Activated CD4-positive, alpha-beta T cell treated with anti-CD3 and anti-CD28 coated beads for 36 hours (primary cell): ENCODE measurements at regions not wholly inside any gene's neighbourhood (a gene's known extent, or its start where the extent isn't known, plus 50 kb on each side); places are given as distances from the start of the nearest gene placed in this dataset.

ENCODE experiments used
- ATAC-seq: fragments of 200-7000 bp; cut with Tn5 transposase; one replicate; pipeline ENCODE4 v1.10.0; 2021; ENCODE audit warnings: mild to moderate bottlenecking, moderate library complexity
- CTCF ChIA-PET: fragments of 350-600 bp; sonication (Branson Sonifier 250); formaldehyde crosslinking; loops from one replicate; lab custom pipeline; 2021; ENCODE audit warnings: antibody characterized with exemption; lab: Charles Lee
- POLR2A ChIA-PET: fragments of 350-600 bp; sonication (Branson Sonifier 250); formaldehyde crosslinking; loops from one replicate; lab custom pipeline; 2021; ENCODE audit warnings: antibody characterized with exemption, inconsistent platforms; lab: Charles Lee
- DNase-seq: peaks from one replicate; pipeline ENCODE4 v3.0.0-alpha.2; 2020
- H3K27ac Mint-ChIP-seq: one replicate; pipeline ENCODE4 v1.8.0; 2021; ENCODE audit warnings: mixed read lengths
- H3K27me3 Mint-ChIP-seq: one replicate; pipeline ENCODE4 v1.8.0; 2021; ENCODE audit warnings: mixed read lengths
- H3K36me3 Mint-ChIP-seq: one replicate; pipeline ENCODE4 v1.8.0; 2021; ENCODE audit warnings: low read depth, mixed read lengths
- H3K4me1 Mint-ChIP-seq: one replicate; pipeline ENCODE4 v1.8.0; 2021; ENCODE audit warnings: mixed read lengths
- H3K4me3 Mint-ChIP-seq: one replicate; pipeline ENCODE4 v1.8.0; 2021; ENCODE audit warnings: mild to moderate bottlenecking, moderate library complexity, mixed read lengths
- H3K9me3 Mint-ChIP-seq: one replicate; pipeline ENCODE4 v1.8.0; 2021; ENCODE audit warnings: low read depth, mixed read lengths
- intact Hi-C, 2 experiments: fragments of 100-400 bp; cut with DNase I in 1 of 2; cut with micrococcal nuclease in 1 of 2; formaldehyde crosslinking; loops; one replicate each; pipeline versions ENCODE4 v1.14.2 to v1.15.1; 2022 to 2024; cut with DNase I, micrococcal nuclease

GRCh38 chr13:33931397-33932311, 113.7 kb downstream of the RFC3 start:
- Mint-ChIP-seq H3K9me3 (no peaks in the 10 kb centered on the region), H3K36me3 (no peaks in the 10 kb centered on the region), H3K4me3 (no peak overlapping the region), H3K27me3 (no peaks in the 10 kb centered on the region), H3K4me1 (no peaks in the 10 kb centered on the region), H3K27ac (no peak overlapping the region)
- intact Hi-C loops = loop anchor here (2.0 to 10.0 kb wide), 3 partner anchors 433 to 1233 kb away; no protein-coding TSS in a partner anchor
- ChIA-PET POLR2A (no interaction called here), CTCF (no interaction called here)
- DNase-seq (no peak), ATAC-seq (no peak)

- Mint-ChIP-seq H3K27me3 (no peaks in the 10 kb centered on the region), H3K4me1 (no peaks in the 10 kb centered on the region), H3K36me3 (no peaks in the 10 kb centered on the region), H3K9me3 (no peaks in the 10 kb centered on the region), H3K27ac (no peak overlapping the region), H3K4me3 (no peak overlapping the region)
- DNase-seq (no peak), ATAC-seq (no peak)
- ChIA-PET POLR2A (no interaction called here), CTCF (no interaction called here)
- intact Hi-C loops = loop anchor here in 1 of 2 experiments (10.0 kb wide), 2 partner anchors 432 to 1232 kb away; no protein-coding TSS in a partner anchor
Observed at GRCh38 chr13:33932769-33933406, 114.9 kb downstream of the RFC3 start.

DNA sequence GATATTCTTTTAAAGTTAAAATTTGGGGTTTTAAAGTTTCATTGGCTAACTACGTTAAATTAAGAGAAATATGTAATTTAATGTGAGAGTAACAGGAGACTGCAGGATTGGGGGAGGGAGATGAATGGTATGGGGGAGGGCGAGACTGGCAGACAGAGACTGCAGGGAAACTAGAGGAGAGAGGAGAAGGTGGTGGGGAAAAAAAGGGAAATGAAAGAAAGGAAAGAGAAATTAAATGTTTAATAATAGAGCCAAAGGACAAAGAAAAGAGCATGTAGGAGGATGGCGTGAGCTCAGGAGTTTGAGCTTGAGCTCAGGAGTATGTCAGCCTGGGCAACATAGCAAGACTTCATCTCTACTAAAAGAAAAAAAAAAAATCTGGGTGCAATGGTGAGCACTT, 115.9 kb downstream of the RFC3 start:
- intact Hi-C loops = loop anchor here in 1 of 2 experiments (10.0 kb wide), 2 partner anchors 431 to 1231 kb away; no protein-coding TSS in a partner anchor
- ChIA-PET CTCF (no interaction called here), POLR2A (no interaction called here)
- ATAC-seq (no peak), DNase-seq (no peak)
- no peak overlapping the region for H3K4me3 Mint-ChIP-seq
- no peak overlapping the region for H3K27ac Mint-ChIP-seq
- no peaks in the 10 kb centered on the region for H3K27me3 Mint-ChIP-seq
- no peaks in the 10 kb centered on the region for H3K36me3 Mint-ChIP-seq
- no peaks in the 10 kb centered on the region for H3K9me3 Mint-ChIP-seq
- no peaks in the 10 kb centered on the region for H3K4me1 Mint-ChIP-seq

- Mint-ChIP-seq H3K4me3 (no peak overlapping the region), H3K27me3 (no peaks in the 10 kb centered on the region), H3K36me3 (no peaks in the 10 kb centered on the region), H3K4me1 (no peaks in the 10 kb centered on the region), H3K9me3 (no peaks in the 10 kb centered on the region), H3K27ac (no peak overlapping the region)
- intact Hi-C loops = loop anchor here in 1 of 2 experiments (10.0 kb wide), 2 partner anchors 430 to 1230 kb away; no protein-coding TSS in a partner anchor
- CTCF ChIA-PET = no interaction called here
- POLR2A ChIA-PET = no interaction called here
- ATAC-seq = no peak
- DNase-seq = no peak
Observed at GRCh38 chr13:33934343-33934742, 116.4 kb downstream of the RFC3 start.

GRCh38 chr13:33934951-33935371, 117.0 kb downstream of the RFC3 start:
- Mint-ChIP-seq H3K4me3 (no peak overlapping the region), H3K27me3 (no peaks in the 10 kb centered on the region), H3K4me1 (no peaks in the 10 kb centered on the region), H3K9me3 (no peaks in the 10 kb centered on the region), H3K27ac (no peak overlapping the region), H3K36me3 (no peaks in the 10 kb centered on the region)
- intact Hi-C loops = loop anchor here in 1 of 2 experiments (10.0 kb wide), 2 partner anchors 430 to 1230 kb away; no protein-coding TSS in a partner anchor
- DNase-seq = no peak
- no peak for ATAC-seq
- ChIA-PET CTCF (no interaction called here), POLR2A (no interaction called here)

DNA sequence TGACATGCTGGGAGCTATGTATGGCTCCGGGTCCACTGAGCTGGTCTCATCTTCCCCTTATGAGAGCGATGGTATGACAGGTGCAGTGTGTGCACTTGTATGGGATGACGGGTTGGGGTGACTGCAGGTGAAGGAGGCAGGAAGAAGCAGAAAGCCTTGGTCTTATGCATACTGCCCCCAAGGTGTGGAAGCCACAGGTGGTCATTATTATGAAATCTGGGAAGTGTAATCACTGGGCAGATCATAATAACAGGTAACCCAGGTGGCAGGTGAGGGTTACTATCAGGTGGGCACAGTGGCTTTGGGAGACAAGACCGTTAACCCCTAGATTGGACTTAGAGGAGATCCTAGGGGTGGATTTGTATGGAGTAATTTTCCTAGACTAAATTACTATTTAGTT, 118.0 kb downstream of the RFC3 start:
- Mint-ChIP-seq H3K27ac (no peak overlapping the region), H3K4me3 (no peak overlapping the region), H3K9me3 (no peaks in the 10 kb centered on the region), H3K27me3 (no peaks in the 10 kb centered on the region), H3K4me1 (no peaks in the 10 kb centered on the region), H3K36me3 (no peaks in the 10 kb centered on the region)
- CTCF ChIA-PET = no interaction called here
- POLR2A ChIA-PET = no interaction called here
- no peak for DNase-seq
- intact Hi-C loops = loop anchor here in 1 of 2 experiments (10.0 kb wide), 2 partner anchors 429 to 1229 kb away; no protein-coding TSS in a partner anchor
- ATAC-seq = no peak

DNA sequence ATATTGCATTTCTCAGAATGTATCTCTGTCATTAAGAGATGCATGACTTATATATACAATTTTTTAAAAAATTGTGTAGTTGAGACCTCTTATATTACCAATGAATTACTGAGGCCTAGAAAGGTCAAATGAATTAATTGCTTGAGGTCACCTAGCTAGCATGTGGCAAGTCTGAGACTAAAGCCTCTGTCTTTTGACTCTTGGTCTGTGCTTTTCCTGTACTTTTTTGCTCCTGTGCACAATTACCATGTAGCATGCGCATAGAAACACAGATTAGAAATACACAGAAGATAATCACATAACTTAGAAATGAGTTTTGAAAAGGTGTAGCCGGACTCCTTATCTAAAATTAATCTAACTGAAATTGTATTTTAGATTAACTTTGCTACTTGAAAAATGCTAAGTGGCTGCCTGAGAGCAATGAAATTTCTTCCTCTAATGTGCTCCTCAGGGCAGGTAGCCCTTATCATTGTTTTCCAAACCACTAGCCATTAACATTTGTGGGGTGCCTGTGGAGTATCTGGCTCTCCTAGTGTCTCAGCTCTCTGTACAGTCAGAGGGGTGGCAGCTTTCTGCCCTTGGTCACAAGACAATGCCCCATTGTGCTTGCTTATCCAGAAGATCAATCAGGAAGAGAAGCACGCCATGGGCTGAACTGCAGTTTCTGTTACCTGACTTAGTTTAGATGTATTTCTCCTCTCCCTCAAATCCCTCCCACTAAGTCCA, 119.6 kb downstream of the RFC3 start:
- no peak for DNase-seq
- no peak for ATAC-seq
- Mint-ChIP-seq H3K27me3 (no peaks in the 10 kb centered on the region), H3K4me3 (no peak overlapping the region), H3K27ac (no peak overlapping the region), H3K9me3 (no peaks in the 10 kb centered on the region), H3K4me1 (no peaks in the 10 kb centered on the region), H3K36me3 (no peaks in the 10 kb centered on the region)
- CTCF ChIA-PET = no interaction called here
- intact Hi-C loops = loop anchor here in 1 of 2 experiments (10.0 kb wide), 2 partner anchors 427 to 1227 kb away; no protein-coding TSS in a partner anchor
- POLR2A ChIA-PET = no interaction called here

- Mint-ChIP-seq H3K36me3 (peaks cover 2% of the 10 kb centered on the region), H3K4me1 (no peaks in the 10 kb centered on the region), H3K27me3 (no peaks in the 10 kb centered on the region), H3K27ac (no peak overlapping the region), H3K4me3 (no peak overlapping the region), H3K9me3 (no peaks in the 10 kb centered on the region)
- CTCF ChIA-PET = no interaction called here
- intact Hi-C loops = no loop called here
- ATAC-seq (no peak), DNase-seq (no peak)
- POLR2A ChIA-PET = no interaction called here
Observed at GRCh38 chr13:33940256-33940655, 122.3 kb downstream of the RFC3 start.

GRCh38 chr13:33940898-33941297, 122.9 kb downstream of the RFC3 start:
- intact Hi-C loops = no loop called here
- Mint-ChIP-seq H3K9me3 (no peaks in the 10 kb centered on the region), H3K4me1 (no peaks in the 10 kb centered on the region), H3K27me3 (no peaks in the 10 kb centered on the region), H3K36me3 (peaks cover 2% of the 10 kb centered on the region), H3K4me3 (no peak overlapping the region), H3K27ac (no peak overlapping the region)
- ChIA-PET CTCF (interaction anchor here (0.7 kb wide), 1 partner anchor 229 kb away, joined by 3 read pairs; no protein-coding TSS in a partner anchor), POLR2A (no interaction called here)
- ATAC-seq (no peak), DNase-seq (no peak)

DNA sequence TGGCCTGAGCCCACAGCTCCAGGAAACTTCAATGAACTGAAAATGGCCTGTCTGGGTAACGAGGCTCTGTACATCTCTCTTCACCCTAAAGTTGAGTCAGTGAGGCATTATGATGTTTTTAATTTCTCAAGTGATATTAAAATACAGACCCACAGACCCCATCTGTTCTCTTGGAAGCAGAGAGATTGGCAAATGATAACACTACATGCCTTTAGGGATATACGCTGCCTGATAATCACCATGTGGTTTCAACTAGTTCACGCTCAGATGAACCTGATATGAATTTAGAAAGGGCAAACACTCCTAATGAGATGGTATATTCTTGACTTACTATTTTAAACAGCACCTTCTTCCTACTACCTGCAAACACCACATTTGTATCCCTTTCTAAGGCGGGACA, 127.5 kb downstream of the RFC3 start:
- intact Hi-C loops = no loop called here
- CTCF ChIA-PET = no interaction called here
- ATAC-seq (no peak), DNase-seq (no peak)
- H3K9me3 Mint-ChIP-seq = no peaks in the 10 kb centered on the region
- H3K4me1 Mint-ChIP-seq = no peaks in the 10 kb centered on the region
- H3K36me3 Mint-ChIP-seq = peaks cover 2% of the 10 kb centered on the region
- H3K27ac Mint-ChIP-seq = no peak overlapping the region
- no peak overlapping the region for H3K4me3 Mint-ChIP-seq
- H3K27me3 Mint-ChIP-seq = no peaks in the 10 kb centered on the region
- POLR2A ChIA-PET = no interaction called here

DNA sequence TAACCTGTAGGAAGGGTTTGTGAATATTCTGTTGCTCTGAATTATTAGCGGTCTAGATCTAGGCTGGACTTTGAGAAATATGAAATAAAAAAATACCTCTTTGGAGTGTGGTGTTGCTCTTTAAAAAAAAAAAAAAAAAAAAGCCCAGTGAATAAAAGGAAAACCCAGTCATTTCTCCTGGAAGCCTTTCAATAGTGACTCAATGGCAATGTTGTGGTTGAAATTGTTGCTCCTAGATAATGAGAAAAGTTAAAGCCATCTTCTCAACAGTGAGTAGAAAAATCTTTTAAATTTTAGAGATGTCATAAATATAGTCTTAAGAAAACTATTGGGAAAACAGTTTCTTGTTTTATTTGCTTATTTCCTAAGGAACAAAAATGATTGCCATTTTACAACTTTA, 135.3 kb downstream of the RFC3 start:
- no peak for ATAC-seq
- Mint-ChIP-seq H3K9me3 (no peaks in the 10 kb centered on the region), H3K27ac (no peak overlapping the region), H3K36me3 (no peaks in the 10 kb centered on the region), H3K4me1 (no peaks in the 10 kb centered on the region), H3K4me3 (no peak overlapping the region), H3K27me3 (no peaks in the 10 kb centered on the region)
- ChIA-PET POLR2A (no interaction called here), CTCF (no interaction called here)
- intact Hi-C loops = no loop called here
- DNase-seq = no peak
